Mesendoderm (in vitro differentiated cells): ENCODE measurements at regions not wholly inside any gene's neighbourhood (a gene's known extent, or its start where the extent isn't known, plus 50 kb on each side); places are given as distances from the start of the nearest gene placed in this dataset.
A peak's percentile ranks its signal among the peaks of the same experiment; 100 is the strongest.

ENCODE experiments used
- DNase-seq: peaks from one replicate; pipeline ENCODE4 v3.0.0; 2013
- H2AK5ac ChIP-seq: 2 replicates; pipeline ENCODE4 v1.6.1; 2013; ENCODE audit warnings: low read length, inconsistent platforms
- H2BK120ac ChIP-seq: 2 replicates; pipeline ENCODE4 v1.6.1; 2013; ENCODE audit warnings: low read depth, mild to moderate bottlenecking, low read length, moderate library complexity, mixed read lengths
- H2BK15ac ChIP-seq: replicated peaks from 2 replicates; pipeline ENCODE4 v1.6.1; 2013; ENCODE audit warnings: low read depth, mild to moderate bottlenecking, moderate library complexity
- H2BK5ac ChIP-seq: 2 replicates; pipeline ENCODE4 v1.6.1; 2013; ENCODE audit warnings: low read length, inconsistent platforms
- H3K18ac ChIP-seq: 2 replicates; pipeline ENCODE4 v1.6.1; 2013; ENCODE audit warnings: mild to moderate bottlenecking, low read length, mixed read lengths
- H3K23ac ChIP-seq: one replicate; pipeline ENCODE4 v1.6.1; 2013; ENCODE audit warnings: low read length
- H3K27ac ChIP-seq: 2 replicates; pipeline ENCODE4 v1.5.1; 2013; ENCODE audit warnings: low read depth, mild to moderate bottlenecking, inconsistent platforms, low read length, moderate library complexity
- H3K27me3 ChIP-seq: 2 replicates; pipeline ENCODE4 v1.6.1; 2013; ENCODE audit warnings: low read length, control low read depth, mild to moderate bottlenecking, inconsistent platforms; ENCODE audit not compliant: insufficient read depth, poor library complexity
- H3K36me3 ChIP-seq: 2 replicates; pipeline ENCODE4 v1.6.1; 2013; ENCODE audit warnings: low read length, inconsistent platforms; ENCODE audit not compliant: control insufficient read depth, insufficient read depth
- H3K4ac ChIP-seq: one replicate; pipeline ENCODE4 v1.6.1; 2013; ENCODE audit warnings: low read depth, mild to moderate bottlenecking, low read length, moderate library complexity
- H3K4me1 ChIP-seq: 2 replicates; pipeline ENCODE4 v1.6.1; 2013; ENCODE audit warnings: low read depth, low read length, inconsistent platforms; ENCODE audit not compliant: control insufficient read depth
- H3K4me2 ChIP-seq: 2 replicates; pipeline ENCODE4 v1.6.1; 2013; ENCODE audit warnings: low read length
- H3K4me3 ChIP-seq: 2 replicates; pipeline ENCODE4 v1.5.1; 2013; ENCODE audit warnings: mild to moderate bottlenecking, low read length
- H3K56ac ChIP-seq: one replicate; pipeline ENCODE4 v1.6.1; 2013; ENCODE audit warnings: low read length
- H3K79me1 ChIP-seq: 2 replicates; pipeline ENCODE4 v1.6.1; 2013; ENCODE audit warnings: low read length, inconsistent platforms
- H3K79me2 ChIP-seq: 2 replicates; pipeline ENCODE4 v1.6.1; 2013; ENCODE audit warnings: mild to moderate bottlenecking, low read length; ENCODE audit not compliant: control insufficient read depth, insufficient read depth
- H3K9ac ChIP-seq: 2 replicates; pipeline ENCODE4 v1.6.1; 2013; ENCODE audit warnings: low read length, inconsistent platforms
- H4K5ac ChIP-seq: one replicate; pipeline ENCODE4 v1.6.1; 2013; ENCODE audit warnings: low read length
- H4K8ac ChIP-seq: one replicate; pipeline ENCODE4 v1.6.1; 2013; ENCODE audit warnings: low read depth, mild to moderate bottlenecking, control low read depth, low read length, moderate library complexity
- WGBS: extraction: QIAGEN DNeasy Blood & Tissue Kit; methylation state at CpG from one replicate; pipeline ENCODE4 v1.1.7; 2013; ENCODE audit warnings: low lambda C conversion rate, missing lambda C conversion rate; ENCODE audit not compliant: insufficient coverage; ENCODE audit errors: extremely low coverage; 5-methylcytosine and 5-hydroxymethylcytosine counted together

DNA sequence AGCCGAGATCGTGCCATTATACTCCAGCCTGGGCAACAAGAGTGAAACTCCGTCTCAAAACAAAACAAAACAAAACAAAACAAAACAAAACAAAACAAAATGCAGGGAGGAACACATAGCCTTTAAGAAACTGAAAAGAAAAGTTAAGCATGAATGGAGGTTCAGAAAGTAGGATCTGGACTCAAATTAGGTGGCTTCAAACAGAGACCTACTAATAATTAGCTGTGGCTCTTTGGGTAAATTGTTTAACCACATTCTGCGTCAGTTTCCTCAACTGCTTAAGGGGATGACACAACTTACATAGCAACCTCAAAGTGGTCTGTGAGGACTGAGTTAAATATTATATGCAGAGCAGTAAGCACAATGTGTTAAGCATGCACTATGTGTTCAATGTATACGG, 458.2 kb downstream of the ADGRL2 start:
- DNase-seq = no peak
- no peak overlapping the region for H3K4ac ChIP-seq
- H3K9ac ChIP-seq = no peak overlapping the region
- H3K4me2 ChIP-seq = no peak overlapping the region
- H4K5ac ChIP-seq = no peak overlapping the region
- no peaks in the 10 kb centered on the region for H3K27me3 ChIP-seq
- no peak overlapping the region for H3K4me3 ChIP-seq
- H2AK5ac ChIP-seq = no peak overlapping the region
- H3K4me1 ChIP-seq = no peaks in the 10 kb centered on the region
- H2BK5ac ChIP-seq = no peak overlapping the region
- H3K79me2 ChIP-seq = no peaks in the 10 kb centered on the region
- H2BK15ac ChIP-seq = no peak overlapping the region
- no peak overlapping the region for H4K8ac ChIP-seq
- no peaks in the 10 kb centered on the region for H3K36me3 ChIP-seq
- H3K18ac ChIP-seq = no peak overlapping the region
- H2BK120ac ChIP-seq = no peak overlapping the region
- no peak overlapping the region for H3K27ac ChIP-seq
- H3K56ac ChIP-seq = no peak overlapping the region
- no peaks in the 10 kb centered on the region for H3K79me1 ChIP-seq
- WGBS = no CpG with 5 or more reads among the region's 5 CpGs
- no peak overlapping the region for H3K23ac ChIP-seq

DNA sequence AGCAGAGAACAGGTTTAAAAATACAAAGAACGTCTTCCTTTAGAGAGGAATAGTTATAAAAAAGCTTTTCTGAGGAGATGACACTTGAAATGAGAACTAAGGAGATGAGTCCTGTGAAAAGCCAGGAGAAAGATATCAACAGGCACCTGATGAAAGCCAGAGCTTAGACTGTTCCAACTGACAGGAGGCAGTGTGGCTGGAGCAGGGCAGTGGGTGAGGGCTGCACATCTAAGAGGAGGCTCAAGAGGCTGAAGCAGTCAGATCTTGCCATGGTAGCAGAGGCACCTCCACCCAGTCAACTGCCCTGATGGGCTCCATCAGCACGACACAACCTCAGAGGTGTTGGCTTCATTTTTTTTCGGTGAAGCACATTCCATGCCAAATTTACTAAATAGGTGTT, 445.3 kb downstream of the ADGRL2 start:
- no peak for DNase-seq
- H3K27me3 ChIP-seq = no peaks in the 10 kb centered on the region
- peak overlapping the region; percentile 34 for H3K56ac ChIP-seq
- H3K4ac ChIP-seq = no peak overlapping the region
- H2AK5ac ChIP-seq = no peak overlapping the region
- H3K9ac ChIP-seq = no peak overlapping the region
- H3K36me3 ChIP-seq = no peaks in the 10 kb centered on the region
- H3K4me3 ChIP-seq = no peak overlapping the region
- no peaks in the 10 kb centered on the region for H3K4me1 ChIP-seq
- no peaks in the 10 kb centered on the region for H3K79me2 ChIP-seq
- no peak overlapping the region for H4K5ac ChIP-seq
- H3K18ac ChIP-seq = no peak overlapping the region
- no peak overlapping the region for H2BK15ac ChIP-seq
- no CpG with 5 or more reads among the region's 3 CpGs for WGBS
- no peak overlapping the region for H4K8ac ChIP-seq
- H3K79me1 ChIP-seq = no peaks in the 10 kb centered on the region
- H3K27ac ChIP-seq = no peak overlapping the region
- no peak overlapping the region for H2BK5ac ChIP-seq
- H3K4me2 ChIP-seq = no peak overlapping the region
- H2BK120ac ChIP-seq = no peak overlapping the region
- H3K23ac ChIP-seq = no peak overlapping the region

DNA sequence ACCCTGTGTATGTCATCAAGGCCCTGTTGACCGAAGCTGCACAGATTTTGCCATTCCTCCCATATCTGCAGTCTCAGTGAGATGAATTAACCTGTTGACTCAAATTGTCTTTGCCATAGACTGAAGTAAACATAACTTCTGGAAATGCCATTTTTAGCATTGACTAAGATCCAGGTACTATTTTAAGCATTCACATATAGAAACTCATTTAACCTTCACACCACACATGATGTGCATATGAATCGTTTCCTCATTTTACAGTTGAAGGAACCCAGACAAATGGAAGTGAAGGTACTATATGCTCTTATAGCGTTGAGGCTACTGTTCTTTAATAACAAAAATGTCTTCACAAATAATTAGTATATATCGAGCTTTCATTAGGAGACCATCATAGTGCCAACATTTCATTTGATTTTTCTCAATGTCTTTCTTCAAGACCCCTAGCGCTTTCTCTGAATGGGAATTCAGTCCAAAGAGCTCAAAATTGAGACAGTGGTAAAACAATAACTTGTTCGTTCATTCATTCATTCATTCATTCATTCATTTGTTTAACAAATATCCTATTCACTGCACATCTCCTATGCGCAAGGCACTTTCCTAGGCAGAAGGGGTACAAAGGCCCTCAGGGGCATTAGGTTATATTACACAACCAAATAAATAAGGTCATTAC, 444.7 kb downstream of the ADGRL2 start:
- no peaks in the 10 kb centered on the region for H3K36me3 ChIP-seq
- DNase-seq = no peak
- no peak overlapping the region for H3K27ac ChIP-seq
- no peak overlapping the region for H3K9ac ChIP-seq
- H3K27me3 ChIP-seq = no peaks in the 10 kb centered on the region
- no peak overlapping the region for H3K4me2 ChIP-seq
- H4K8ac ChIP-seq = no peak overlapping the region
- H3K4ac ChIP-seq = no peak overlapping the region
- H3K4me3 ChIP-seq = no peak overlapping the region
- H2BK15ac ChIP-seq = no peak overlapping the region
- H3K4me1 ChIP-seq = no peaks in the 10 kb centered on the region
- no peak overlapping the region for H3K18ac ChIP-seq
- H2BK5ac ChIP-seq = no peak overlapping the region
- WGBS = no CpG with 5 or more reads among the region's 7 CpGs
- no peaks in the 10 kb centered on the region for H3K79me1 ChIP-seq
- no peak overlapping the region for H3K23ac ChIP-seq
- no peak overlapping the region for H3K56ac ChIP-seq
- H3K79me2 ChIP-seq = no peaks in the 10 kb centered on the region
- no peak overlapping the region for H2BK120ac ChIP-seq
- H2AK5ac ChIP-seq = no peak overlapping the region
- H4K5ac ChIP-seq = no peak overlapping the region

DNA sequence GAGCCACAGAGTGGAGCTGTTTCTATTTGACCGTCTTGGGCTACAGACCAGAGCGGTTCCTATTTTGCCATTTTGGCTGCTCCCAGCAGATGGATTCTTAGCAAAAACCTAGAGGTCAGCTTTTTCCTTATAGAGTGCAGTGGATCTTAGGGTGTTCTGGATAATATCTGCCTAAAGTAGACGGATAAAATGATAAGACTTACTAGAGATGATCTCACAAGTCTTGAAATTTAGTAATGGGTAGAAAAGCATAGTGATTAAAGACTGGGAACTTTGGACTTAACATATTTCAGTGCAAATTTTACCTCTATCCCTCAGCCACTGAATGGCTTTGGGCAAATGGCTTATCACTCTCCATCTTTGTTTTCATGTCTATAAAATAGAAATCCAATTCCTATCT, 439.8 kb downstream of the ADGRL2 start:
- no CpG with 5 or more reads among the region's 3 CpGs for WGBS
- H3K9ac ChIP-seq = no peak overlapping the region
- H4K5ac ChIP-seq = no peak overlapping the region

DNA sequence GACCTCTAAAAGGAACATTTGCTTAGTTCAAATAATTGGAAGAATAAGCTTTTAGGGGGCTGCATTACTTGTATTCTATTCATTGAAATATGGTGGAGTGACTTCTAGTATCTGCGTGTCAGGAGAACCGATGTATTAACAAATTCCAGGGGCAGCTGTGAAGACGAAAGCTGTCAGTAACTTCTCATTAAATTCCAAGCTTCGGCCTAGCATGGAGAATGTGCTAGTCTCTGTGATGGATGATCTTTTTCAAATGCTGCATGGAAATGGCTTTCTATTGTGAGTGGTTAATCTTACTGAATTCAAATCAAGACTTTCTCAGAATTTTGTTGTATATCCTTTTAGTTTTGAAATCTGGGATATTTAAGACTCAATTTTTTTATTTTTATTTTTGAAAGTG, 429.9 kb downstream of the ADGRL2 start:
- Histone ChIP-seq H3K27me3 (no peaks in the 10 kb centered on the region), H3K79me2 (no peaks in the 10 kb centered on the region), H4K8ac (no peak overlapping the region), H3K27ac (no peak overlapping the region), H3K9ac (no peak overlapping the region), H3K4me2 (no peak overlapping the region), H3K23ac (no peak overlapping the region), H3K36me3 (no peaks in the 10 kb centered on the region), H4K5ac (no peak overlapping the region), H2AK5ac (no peak overlapping the region), H2BK5ac (no peak overlapping the region), H3K4me3 (no peak overlapping the region), H3K56ac (no peak overlapping the region), H3K18ac (no peak overlapping the region), H3K4me1 (no peaks in the 10 kb centered on the region), H2BK120ac (no peak overlapping the region), H2BK15ac (no peak overlapping the region), H3K79me1 (no peaks in the 10 kb centered on the region), H3K4ac (no peak overlapping the region)
- DNase-seq = no peak
- WGBS = no CpG with 5 or more reads among the region's 4 CpGs

More for the DNA sequence above, 439.8 kb downstream of the ADGRL2 start:
- Histone ChIP-seq H3K56ac (no peak overlapping the region), H3K4me2 (no peak overlapping the region), H4K8ac (no peak overlapping the region), H3K23ac (no peak overlapping the region), H3K27me3 (no peaks in the 10 kb centered on the region), H3K79me1 (no peaks in the 10 kb centered on the region), H2BK5ac (no peak overlapping the region), H2BK15ac (no peak overlapping the region), H3K4me1 (no peaks in the 10 kb centered on the region), H3K36me3 (no peaks in the 10 kb centered on the region), H2AK5ac (no peak overlapping the region), H3K4ac (no peak overlapping the region), H3K4me3 (no peak overlapping the region), H2BK120ac (no peak overlapping the region), H3K18ac (no peak overlapping the region), H3K27ac (no peak overlapping the region), H3K79me2 (no peaks in the 10 kb centered on the region)
- no peak for DNase-seq
